ENCODE measurements at regions not wholly inside any gene's neighbourhood (a gene's known extent, or its start where the extent isn't known, plus 50 kb on each side); places are given as distances from the start of the nearest gene placed in this dataset.

DNA sequence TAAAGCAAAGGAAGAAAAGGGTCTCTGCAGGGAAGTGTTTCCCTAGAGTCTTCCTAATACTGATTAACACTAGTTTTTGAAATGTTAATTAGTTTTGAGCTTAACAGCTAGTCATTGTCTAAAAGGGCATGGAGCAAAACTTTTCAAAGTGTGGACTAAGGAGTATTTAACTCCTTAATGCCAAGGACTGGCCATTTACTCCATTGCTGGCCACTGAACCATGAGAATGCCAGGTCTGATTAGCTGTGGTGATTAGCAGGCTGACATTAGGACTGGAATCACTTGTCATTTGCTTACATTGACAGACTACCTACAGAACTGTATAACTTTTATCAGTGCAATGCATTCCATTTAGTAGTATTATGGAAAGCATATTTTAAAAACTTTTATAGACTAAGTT is 987.0 kb downstream of the NR2F1-AS1 start:
- DNase-seq = no peak

DNA sequence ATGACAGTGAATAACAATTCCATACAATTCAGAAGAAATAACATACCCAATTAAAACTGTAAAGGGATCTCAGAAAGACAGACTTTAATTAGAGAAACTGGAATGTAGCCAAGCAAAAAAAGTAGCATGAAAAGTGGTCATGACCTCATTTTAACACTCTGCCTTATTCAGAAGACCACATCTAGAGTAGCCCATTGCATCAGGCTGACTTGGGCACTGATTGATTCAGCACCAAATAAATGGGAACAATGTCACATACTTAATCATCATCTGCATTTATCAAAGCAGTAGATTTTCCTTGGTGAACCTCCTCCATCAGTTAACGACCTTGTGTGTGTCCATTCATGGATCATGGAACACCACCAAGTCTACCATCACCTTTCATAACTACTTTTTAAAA is 992.1 kb downstream of the NR2F1-AS1 start:
- DNase-seq = no peak

- no peak for DNase-seq
These were observed 999.3 kb downstream of the NR2F1-AS1 start for GRCh38 chr5:92581690-92582089.

- DNase-seq = no peak
These were observed 999.8 kb downstream of the NR2F1-AS1 start for GRCh38 chr5:92581249-92581648.

GRCh38 chr5:92580814-92581213 is 1000.2 kb downstream of the NR2F1-AS1 start:
- no peak for DNase-seq

- DNase-seq = no peak
These were observed 1007.0 kb downstream of the NR2F1-AS1 start for GRCh38 chr5:92574023-92574422.

DNA sequence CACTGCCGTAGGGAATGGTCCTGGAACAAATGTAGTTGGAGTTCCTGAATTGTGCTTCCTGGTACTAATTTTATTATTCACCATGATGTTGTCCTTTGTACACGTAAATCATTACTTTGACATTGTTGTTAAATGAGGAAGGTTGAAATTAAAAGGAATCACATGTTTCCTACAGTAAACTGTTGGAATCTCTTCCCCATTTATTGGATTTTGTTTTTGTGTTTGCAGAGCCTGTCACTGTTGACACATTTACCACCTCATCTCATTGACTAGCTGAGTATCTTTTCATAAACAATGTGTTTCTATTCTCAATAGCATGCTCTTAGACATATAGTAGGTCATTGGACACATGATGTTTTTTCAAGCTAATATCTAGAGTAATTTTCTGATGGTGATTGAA is 1012.5 kb downstream of the NR2F1-AS1 start:
- DNase-seq = no peak

GRCh38 chr5:92567831-92568450 is 1013.1 kb downstream of the NR2F1-AS1 start:
- DNase-seq = no peak

DNA sequence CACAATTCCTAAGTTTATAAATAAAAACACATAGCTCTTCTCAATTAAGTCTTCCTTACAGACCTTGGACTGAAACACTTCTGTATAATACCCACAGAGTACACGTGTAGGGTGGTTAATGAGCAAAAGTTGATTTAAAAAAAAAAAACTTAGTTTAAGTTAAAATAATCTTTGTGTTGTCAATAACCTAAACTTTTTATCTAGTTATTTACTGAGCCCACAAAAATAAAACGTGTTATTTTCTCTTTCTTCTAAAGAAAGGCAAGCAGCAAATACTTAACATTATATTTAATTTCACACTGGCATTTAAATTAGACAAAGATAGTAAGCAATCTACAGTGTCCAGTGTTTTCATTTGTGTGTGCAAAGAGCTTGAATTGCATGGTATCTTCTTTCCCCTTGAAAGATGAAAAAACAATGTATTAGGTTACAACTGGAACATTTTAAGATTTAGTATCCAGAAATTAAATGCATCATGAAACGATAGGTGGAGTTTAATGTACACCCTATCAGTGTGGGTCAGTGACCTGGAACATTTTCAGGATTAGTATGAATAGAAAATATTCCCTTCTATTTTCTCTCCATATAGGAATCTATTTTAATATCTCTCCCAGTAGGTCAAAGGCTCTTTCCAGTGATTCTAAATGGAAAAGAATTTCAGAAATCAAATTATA is 1014.8 kb downstream of the NR2F1-AS1 start:
- DNase-seq = no peak

DNA sequence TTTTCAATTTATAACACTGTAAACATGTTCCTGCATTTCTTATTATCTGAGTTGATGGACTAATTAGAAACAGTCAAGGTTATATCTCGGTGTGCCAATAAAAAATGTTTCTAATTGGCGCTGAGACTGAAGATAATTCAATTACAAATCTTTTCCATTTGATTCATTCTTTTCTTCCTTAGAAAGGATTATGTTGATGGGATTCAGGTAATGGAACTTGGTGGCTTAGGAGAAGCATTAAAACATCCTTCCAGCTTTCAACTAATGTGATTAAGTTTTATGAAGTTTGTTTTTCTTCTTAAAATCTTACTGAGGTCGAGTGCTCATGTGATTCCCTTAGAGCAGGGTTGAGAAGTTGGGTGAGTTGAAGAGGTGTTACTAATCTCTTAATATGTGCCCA is 1015.3 kb downstream of the NR2F1-AS1 start:
- DNase-seq = no peak

DNA sequence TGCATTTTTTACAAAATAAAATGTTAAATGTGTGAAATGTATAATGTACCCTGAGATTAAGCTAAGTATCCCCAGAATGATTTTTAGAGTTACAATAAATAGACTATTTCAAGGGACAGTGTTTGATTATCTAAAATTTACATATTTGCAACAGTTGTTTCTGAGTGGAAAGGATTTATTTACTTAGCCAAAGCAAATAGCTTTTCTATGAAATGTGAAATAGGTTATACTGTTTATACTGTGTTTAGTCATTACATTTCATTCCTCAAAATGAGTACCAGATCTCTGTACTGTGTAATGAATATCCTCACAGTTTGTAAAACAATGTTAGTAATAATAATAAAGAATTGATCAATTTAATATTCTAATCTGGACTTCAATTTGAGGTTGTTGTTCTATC is 1019.0 kb downstream of the NR2F1-AS1 start:
- no peak for DNase-seq

- no peak for DNase-seq
These were observed 1019.5 kb downstream of the NR2F1-AS1 start for GRCh38 chr5:92561411-92561959.

DNA sequence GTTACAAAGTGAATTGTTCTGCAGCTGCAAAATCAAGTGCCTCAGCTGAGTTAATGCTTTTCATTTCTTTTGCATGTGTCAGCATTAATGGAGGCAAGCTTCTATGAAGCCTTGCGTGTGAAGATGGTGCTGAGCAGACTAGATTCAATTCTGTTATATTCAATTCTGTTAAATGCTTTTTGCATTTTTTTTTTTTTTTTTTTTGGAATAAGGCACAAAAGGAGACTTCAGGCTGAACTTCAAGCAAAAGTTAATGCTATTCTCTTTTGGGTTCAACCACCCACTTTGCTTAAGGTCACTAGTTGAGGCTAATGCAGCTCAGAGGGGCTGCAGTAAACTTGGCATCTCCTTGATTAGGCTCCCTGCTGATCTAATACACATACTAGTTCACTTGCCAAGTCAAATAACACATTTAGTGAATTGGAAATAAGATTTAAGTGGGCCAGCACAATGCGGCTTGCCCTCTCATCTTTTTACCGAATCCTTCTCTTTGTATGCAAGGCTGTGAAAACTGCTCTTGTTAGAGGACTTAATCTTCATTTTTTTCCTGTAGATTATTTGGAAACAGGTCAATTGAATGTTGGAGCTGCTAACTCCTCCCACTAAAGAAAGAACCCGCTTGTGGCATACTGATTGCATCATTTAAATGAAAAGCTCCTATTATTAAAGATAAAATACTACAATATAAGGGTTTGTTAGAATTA is 1020.2 kb downstream of the NR2F1-AS1 start:
- no peak for DNase-seq

DNA sequence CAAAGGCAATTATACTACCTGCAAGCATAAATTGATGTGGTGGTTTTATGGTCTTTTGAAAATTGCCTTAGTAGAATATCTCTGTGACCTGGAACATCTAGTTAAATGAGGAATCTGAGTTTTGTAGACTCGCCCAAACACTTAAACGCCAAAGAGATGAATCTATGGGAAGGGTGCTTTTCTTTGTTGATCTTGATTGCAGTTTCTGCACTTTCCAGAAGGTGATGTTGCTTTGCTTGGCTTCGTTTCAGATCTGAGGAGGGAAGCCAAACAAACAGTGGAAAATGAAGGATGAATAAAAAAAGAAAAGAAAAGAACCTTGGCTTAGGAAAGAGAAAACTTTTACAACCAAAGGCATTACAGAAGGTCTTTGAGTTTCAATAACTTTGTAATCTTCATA is 1021.2 kb downstream of the NR2F1-AS1 start:
- no peak for DNase-seq

GRCh38 chr5:92559331-92559730 is 1021.7 kb downstream of the NR2F1-AS1 start:
- DNase-seq = no peak

GRCh38 chr5:92556747-92557146 is 1024.3 kb downstream of the NR2F1-AS1 start:
- DNase-seq = no peak

- DNase-seq = no peak
These were observed 1026.5 kb downstream of the NR2F1-AS1 start for GRCh38 chr5:92554447-92555085.

- DNase-seq = no peak
These were observed 1027.7 kb downstream of the NR2F1-AS1 start for GRCh38 chr5:92553326-92553725.

GRCh38 chr5:92552206-92553160 is 1028.5 kb downstream of the NR2F1-AS1 start:
- DNase-seq = no peak

DNA sequence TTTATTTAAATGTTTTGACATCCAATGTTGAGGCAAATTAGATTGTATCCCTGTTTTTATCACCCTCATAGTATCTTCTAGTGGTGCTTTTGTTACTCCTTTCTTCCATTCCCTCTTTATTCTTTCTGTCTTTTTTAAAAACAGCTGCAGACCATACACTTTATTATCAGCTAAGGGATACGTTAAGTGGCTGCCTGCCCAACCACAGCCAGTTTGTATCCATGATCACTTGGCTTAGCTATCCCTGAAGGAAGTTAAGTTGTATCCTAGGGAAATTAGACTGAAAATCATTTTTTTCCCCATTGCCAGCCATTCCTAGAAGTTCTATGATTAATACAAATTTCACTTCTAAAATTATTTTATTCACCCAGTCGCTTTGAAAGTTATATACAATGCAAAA is 1032.7 kb downstream of the NR2F1-AS1 start:
- DNase-seq = no peak

DNA sequence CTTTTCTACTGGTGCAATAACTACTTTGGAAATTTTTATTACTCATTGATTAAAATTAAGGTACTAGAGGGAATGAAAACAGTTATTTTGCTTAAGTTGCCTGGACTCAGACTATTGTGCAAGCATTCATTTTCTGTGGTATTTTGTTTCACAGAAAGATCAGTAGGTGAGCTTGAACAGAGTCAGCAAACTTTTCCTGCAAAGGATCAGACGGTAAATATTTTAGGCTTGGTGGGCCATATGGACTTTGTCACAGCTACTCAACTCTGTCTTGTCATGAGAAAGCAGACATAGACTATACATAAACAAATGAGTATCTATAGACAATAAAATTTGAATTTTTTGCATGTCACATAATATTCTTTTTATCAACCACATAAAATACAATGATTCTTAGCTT is 1036.4 kb downstream of the NR2F1-AS1 start:
- no peak for DNase-seq

DNA sequence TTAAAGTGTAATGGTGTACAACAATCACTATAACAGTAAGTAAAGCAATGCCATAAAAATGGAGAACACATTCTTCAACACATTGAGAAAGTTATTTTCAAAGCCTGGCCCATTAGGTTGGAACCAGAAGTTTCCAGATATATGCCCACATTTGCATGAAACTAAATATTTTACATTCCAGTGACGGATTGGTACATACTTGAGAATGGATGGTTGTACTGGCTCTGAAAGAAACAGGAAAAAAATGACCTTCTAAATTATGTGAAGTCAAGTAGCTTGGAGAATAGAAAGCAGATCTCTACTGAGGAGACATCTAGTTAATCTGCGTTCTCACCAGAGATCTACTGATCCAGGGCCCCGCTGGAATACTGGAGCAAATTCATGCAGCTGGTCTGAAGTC is 1037.0 kb downstream of the NR2F1-AS1 start:
- DNase-seq = no peak
